Activated CD4-positive, CD25-positive, alpha-beta regulatory T cell treated with anti-CD3 and anti-CD28 coated beads, Interleukin-2, amount 50 U/mL, for 72 hours (primary cell): ENCODE measurements at regions not wholly inside any gene's neighbourhood (a gene's known extent, or its start where the extent isn't known, plus 50 kb on each side); places are given as distances from the start of the nearest gene placed in this dataset.

ENCODE experiments used
- DNase-seq: peaks from one replicate; pipeline ENCODE4 v3.0.0; 2021

DNA sequence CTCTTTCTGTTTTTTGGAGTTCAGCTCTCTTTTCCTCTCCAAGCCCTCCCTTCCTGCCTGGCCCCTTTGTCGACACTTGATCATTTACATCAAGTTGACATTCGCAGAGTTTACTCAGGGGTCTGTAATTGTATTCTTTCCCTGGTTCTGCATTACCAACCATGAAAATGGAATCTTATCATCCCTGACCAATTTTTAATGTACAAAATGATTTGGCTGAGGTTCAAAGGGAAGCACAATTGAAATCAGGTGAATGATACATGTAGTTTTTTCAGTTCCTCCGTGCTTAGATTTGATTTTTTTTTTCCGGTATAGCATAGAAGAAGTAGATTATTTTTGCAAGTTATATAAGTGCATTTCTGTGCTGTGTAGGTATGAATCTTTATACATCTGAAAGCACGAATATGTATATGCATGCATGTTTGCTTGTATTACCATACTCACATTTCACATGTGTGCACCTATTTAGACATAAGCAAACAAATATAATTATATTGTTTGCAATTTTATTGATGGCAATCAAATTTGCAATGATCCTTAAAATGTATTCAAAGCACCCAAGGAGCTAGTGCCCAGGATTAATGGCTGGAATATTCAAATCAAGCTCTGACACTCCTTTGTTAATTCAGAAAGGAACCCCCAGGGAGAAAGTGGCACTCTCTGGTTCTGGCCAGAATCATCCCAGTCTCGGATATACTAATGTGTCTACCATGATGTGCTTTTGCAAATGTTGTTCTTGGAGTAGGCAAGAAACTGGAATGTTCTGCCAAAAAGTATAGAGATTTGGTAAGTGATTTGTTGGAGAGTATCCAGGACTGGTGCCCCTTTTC, 189.3 kb downstream of the VRK1 start:
- no peak for DNase-seq

GRCh38 chr14:96987086-96987474, 189.9 kb downstream of the VRK1 start:
- DNase-seq, result no peak

DNA sequence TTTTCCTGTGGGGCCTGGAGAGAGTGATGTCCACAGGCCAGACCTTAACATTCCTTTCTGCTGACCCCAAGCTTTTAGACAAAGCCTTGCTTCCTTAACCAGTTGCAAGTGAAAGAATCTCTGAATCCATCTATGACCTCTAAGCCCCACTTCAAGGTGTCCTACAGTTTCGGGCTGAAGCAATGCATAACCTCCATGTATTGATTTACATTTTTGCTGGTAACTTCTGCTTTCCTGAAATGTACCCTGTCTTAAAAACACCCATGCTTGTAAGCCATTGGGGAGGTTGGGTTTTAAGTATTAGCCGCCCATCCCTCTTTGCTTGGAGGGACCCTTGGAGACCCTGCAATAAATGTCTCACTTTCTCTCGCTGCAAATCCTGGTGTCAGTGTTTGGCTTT, 190.6 kb downstream of the VRK1 start:
- no peak for DNase-seq

- no peak for DNase-seq
Measured at GRCh38 chr14:96989306-96989705, 192.1 kb downstream of the VRK1 start.

GRCh38 chr14:96991226-96991625, 194.0 kb downstream of the VRK1 start:
- no peak for DNase-seq

DNA sequence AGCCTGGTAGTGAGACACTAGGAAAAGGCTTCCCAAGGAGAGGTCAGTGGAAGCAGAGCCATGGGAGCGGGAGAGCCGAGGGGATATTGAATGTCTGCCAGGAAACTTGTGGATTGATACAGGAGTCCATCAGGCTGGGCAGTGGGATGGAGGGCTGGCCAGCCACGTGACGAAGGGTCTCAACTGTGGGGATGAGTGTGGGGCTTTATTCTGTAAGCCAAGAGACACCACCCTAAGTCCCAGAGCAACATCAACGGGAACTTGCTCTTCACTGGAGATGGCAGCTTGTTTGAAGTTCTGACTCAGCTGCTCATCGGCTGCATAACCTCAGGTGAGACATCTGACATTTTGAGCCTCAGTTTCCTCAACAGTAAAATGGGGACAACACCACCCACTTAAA, 197.8 kb downstream of the VRK1 start:
- DNase-seq, result no peak

- no peak for DNase-seq
Measured at GRCh38 chr14:96997269-96997668, 200.1 kb downstream of the VRK1 start.

DNA sequence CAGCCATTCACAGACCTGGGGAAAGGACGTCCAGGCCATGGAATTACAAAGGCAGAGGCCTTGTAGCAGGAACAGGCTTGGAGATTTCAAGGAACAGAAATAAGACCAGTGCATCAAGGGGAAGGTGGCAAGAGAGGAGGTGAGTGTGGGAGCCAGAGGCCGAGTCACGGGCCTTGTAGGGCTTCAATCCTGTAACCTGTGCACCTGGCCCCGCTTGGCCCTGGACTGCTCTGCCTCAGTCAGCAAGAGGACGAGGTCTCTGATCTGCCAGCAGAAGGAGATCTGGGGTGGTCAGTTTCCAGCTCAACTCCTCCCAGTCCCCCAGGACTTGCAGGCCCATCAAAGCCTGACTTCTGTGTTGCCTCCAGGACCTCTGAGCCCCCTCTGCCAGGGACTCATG, 200.8 kb downstream of the VRK1 start:
- no peak for DNase-seq

- DNase-seq, result no peak
Measured at GRCh38 chr14:96999654-97000155, 202.5 kb downstream of the VRK1 start.

GRCh38 chr14:97002454-97002853, 205.3 kb downstream of the VRK1 start:
- DNase-seq, result no peak

DNA sequence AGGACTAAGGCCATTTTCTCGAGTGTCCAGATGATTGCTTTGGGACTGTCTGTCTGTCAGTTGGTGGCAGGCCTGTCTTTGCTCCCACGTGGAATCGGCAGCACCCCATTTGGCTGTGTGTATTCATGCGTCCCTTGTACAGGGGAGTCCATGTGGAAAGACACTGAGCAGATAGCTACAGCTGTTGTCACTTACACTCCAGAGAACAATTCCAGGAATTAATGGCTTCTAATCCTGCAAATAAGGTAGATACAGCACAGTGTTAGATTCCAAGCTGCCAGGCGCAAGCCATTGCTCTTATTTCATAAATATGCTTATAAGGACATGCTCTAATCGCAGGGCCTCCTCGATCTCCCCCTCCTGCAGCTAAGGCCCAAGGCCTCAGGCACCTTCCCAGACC, 208.8 kb downstream of the VRK1 start:
- DNase-seq, result no peak

DNA sequence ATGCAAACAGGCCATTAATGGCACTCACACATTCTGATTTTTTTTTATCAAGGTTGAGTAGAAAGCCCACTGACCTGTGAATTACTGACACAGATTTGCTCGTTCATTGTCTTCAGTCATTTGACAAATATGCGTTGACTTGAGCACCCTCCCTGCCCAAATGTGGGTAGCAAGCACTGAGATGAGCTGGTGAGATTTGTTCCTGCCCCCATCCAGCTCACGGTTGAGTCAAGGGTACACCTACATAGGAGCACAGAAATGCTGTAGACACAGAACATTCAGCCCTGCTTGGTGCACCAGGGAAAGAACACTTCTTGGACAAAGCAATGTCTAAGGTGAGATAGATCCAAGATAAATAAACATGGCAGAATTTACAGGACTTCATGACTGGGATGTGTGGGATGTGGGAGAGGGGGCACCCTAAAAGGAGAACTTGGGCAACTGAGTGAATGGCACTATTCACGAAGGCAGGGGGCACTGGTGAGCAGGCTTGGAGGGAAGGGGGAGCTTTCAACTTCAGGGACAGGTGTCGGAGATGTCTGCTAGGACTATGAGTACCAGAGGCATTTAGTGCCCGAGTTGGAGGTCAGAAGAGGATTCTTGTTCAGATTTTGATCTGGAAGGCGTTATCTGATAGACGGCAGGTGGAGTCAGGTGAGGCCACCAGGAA, 213.4 kb downstream of the VRK1 start:
- DNase-seq, result no peak

- DNase-seq, result no peak
Measured at GRCh38 chr14:97013878-97014277, 216.7 kb downstream of the VRK1 start.

DNA sequence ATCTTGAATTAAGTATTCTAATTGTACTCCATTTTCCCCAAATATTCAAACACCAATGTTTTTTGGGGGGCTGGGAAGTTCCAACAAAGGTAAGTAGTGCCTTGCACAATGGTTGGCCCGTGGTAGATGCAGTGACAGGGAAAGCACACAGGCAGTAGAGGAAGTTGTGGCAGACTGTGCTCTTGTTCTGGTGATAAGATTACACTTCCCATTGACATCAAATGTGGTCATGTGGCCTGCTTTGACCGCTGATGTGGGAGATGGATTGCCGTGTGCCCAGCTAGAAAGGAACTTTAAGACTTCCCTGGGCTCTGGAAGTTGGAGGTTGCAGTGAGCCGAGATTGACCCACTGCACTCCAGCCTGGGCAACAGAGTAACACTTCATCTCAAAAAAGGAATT, 223.8 kb downstream of the VRK1 start:
- DNase-seq, result no peak

DNA sequence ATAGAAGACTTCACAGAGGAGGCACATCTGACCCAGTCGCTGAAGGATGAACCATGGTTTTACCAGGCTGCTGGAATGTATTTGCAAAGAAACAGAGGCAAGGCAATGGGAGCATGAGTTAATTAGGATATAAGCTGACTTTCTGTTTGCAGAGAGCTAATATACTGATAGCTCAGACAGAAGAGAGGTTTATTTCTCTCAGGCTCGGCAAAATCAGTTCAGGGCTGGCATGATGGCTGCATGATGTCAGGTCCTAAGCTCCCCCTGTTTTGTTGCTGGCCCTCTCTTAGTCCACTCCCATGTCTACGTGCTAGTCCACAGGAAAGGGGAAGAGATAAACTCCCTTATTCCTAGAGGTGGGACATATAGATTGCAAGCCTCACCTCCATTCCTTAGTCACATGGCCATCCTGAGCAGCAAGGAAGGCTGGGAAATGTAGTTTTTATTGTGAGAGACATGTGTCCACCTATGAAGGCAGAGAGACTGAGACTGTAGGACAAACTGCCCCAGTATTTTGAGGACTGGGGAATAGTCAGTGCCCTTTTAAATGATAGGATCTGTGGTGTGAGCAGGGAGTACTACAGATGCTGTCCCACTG, 224.5 kb downstream of the VRK1 start:
- DNase-seq, result no peak

- DNase-seq, result no peak
Measured at GRCh38 chr14:97022741-97023140, 225.6 kb downstream of the VRK1 start.

DNA sequence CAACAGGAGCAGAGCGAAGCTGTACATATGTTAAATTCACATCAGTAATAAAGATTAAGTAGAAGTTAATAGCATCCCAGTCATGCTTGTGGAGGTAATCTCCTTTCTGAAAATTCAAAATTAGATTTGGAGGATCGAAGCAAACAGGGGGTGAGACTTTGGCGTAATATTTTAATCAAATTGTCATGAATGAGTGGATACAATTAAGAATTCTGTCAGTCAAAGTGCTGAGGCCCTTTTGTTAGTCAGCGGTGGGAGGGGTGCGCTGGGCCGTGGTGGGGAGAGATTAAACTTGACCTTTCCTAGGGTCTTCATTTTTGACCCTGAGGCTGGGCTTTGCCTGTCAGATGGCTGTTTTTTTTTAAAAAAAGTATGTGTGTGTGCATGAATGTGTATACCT, 226.7 kb downstream of the VRK1 start:
- no peak for DNase-seq

GRCh38 chr14:97024300-97024699, 227.1 kb downstream of the VRK1 start:
- DNase-seq, result no peak

DNA sequence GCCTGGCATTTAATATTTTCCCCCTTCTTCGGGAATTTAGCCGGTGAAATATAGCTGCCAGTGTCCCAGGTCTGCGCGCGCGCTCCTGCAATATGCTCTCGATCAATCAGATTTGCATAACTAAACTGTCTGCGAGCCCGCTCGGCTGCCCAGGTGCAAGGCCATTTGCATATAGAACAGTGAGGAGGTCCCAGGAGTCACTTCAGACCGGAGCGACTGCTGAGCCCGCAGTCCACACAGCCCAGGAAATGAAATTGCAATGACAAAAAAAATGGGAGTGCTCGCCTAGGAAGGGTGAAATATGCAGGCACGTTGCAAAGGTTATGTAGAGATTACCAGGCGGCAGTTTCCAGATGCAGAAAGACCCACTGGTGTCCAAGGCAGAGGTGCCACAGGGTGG, 228.5 kb downstream of the VRK1 start:
- DNase-seq, result no peak

DNA sequence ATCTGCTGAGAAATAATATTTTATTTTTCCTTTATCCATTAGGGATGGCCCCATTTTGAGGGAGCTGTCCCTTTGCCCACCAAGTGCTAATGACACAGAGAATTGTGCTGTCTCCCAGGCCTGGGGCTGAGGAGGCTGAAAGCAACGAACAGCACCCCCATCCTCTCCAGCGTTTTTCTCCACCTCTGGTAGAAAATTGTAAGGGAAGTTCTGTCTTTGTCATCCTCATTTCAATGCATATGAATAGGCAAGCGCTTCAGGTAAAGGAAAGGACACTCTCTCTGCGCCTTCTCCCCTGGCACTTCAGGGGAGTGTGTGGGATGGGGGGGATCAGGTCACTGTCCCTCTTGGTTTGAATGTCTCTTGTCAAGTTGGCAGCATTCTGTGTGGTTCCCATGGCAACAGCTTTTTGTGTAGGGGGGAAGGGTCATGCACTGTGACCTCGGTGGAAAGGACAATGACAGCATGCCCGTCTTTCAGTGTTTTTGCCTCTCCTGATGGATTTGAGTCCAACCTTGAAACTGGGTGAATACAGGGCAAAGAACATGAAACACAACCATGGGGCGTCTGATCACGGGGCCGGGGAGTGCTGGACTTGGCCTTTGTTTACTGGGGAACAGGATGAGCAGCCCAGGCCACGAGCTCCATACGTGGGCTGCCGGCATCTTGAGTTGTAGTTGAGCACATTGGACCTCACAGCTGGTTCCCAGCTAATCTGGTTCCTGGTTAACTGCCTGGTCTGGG, 230.2 kb downstream of the VRK1 start:
- DNase-seq, result no peak

GRCh38 chr14:97028382-97028781, 231.2 kb downstream of the VRK1 start:
- DNase-seq, result no peak

DNA sequence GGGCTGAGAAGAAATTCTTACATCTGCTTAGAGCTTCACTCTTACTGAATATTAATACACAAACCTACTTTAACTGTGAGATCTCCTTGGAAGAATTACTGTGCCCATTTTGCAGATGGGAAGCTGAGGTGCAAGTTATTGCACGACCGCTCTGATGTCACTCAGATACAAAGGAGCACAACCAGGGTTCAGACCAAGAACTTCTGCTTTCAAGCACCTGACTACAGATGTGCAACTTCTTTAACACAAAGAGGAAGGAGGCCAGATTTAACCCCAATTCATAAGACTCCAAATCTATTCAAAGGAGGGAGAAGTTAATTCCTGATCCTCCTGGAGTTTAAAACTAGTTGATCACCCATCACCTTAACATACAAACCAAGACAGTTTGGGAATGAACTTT, 232.6 kb downstream of the VRK1 start:
- DNase-seq, result no peak

GRCh38 chr14:97031530-97031929, 234.3 kb downstream of the VRK1 start:
- no peak for DNase-seq
